PFSK-1 (cell line): ENCODE measurements at regions not wholly inside any gene's neighbourhood (a gene's known extent, or its start where the extent isn't known, plus 50 kb on each side); places are given as distances from the start of the nearest gene placed in this dataset.

Experiments used
- FOXP2 ChIP-seq: optimal IDR thresholded peaks from 2 replicates; pipeline ENCODE3; 2011; ENCODE audit warnings: borderline replicate concordance, control low read depth, inconsistent platforms; ENCODE audit not compliant: insufficient read depth; ENCODE audit errors: extremely low read length, extremely low read depth
- POLR2AphosphoS5 ChIP-seq: IDR thresholded peaks from 2 replicates; pipeline ENCODE4 v1.6.1; 2012; ENCODE audit warnings: low read depth, mild to moderate bottlenecking, control low read depth, low read length, moderate library complexity
- REST ChIP-seq, 2 experiments: IDR thresholded peaks; 2 replicates each; pipeline versions ENCODE4 v1.6.1 to v1.8.0; 2011 to 2012; ENCODE audit warnings: low read depth in 2 of 2, low read length in 2 of 2, control low read depth in 1 of 2, inconsistent platforms in 1 of 2, mild to moderate bottlenecking in 1 of 2, moderate library complexity in 1 of 2; ENCODE audit not compliant: insufficient read depth in 1 of 2
- SIN3A ChIP-seq: IDR thresholded peaks from 2 replicates; pipeline ENCODE4 v1.6.1; 2012; ENCODE audit warnings: mild to moderate bottlenecking, low read length, moderate library complexity, borderline replicate concordance; ENCODE audit not compliant: insufficient read depth
- TAF1 ChIP-seq: IDR thresholded peaks from 2 replicates; pipeline ENCODE4 v1.6.1; 2012; ENCODE audit warnings: low read length, control low read depth, borderline replicate concordance; ENCODE audit not compliant: insufficient read depth

GRCh38 chr9:2257248-2257929 is 242.2 kb downstream of the SMARCA2 start:
- TF ChIP-seq TAF1: no peak
- TF ChIP-seq POLR2AphosphoS5: no peak
- TF ChIP-seq FOXP2: no peak
- no peak for TF ChIP-seq SIN3A
- TF ChIP-seq REST (IDR thresholded peaks at IDR 0.05; ENCODE audit: insufficient read depth in 1 of 2, low read depth in 2 of 2, low read length in 2 of 2): no peak

DNA sequence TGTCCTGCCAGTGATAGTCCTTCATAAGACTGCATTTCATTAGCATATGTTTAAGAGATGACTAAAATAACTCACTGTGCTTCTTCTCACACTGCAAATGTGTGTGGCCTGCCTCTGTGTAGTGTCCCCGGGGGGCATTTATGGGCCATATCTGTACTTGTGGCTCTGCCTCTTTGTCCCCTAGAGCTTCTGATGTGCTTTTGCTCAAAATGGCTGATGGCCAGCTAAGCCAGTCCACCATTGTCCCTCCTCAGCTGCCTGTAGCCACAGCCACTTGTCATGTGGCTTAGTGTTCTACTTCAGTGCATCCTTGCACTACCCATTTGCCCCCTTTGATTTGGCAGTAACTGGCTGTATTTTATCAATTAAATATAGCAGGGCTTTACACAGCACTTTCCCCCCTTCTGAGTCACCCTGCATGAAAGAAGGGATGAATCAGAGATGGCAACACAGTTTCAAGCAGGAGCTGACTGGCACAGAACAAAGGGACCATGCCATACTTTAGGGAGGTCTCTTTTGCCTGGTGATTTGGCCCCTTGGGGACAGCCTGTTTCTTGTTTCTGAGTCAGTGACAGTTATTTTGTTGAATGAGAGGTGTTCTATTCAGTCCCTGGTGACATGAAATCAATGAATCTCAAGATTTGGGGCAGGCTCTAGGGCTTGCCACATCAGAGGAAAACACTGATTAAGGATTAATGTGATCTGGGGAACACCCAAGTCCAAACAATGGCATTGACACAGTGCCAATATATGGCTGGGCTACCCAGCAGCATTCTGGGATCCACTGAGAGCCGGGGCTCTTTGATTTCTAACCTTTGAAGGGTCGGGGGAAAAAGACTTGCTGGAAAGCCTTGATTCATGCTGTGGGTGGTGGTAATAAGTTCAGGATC is 245.5 kb downstream of the SMARCA2 start:
- TF ChIP-seq POLR2AphosphoS5: no peak
- TF ChIP-seq FOXP2: no peak
- no peak for TF ChIP-seq REST (IDR thresholded peaks at IDR 0.05; ENCODE audit: insufficient read depth in 1 of 2, low read depth in 2 of 2, low read length in 2 of 2)
- TF ChIP-seq SIN3A: no peak

DNA sequence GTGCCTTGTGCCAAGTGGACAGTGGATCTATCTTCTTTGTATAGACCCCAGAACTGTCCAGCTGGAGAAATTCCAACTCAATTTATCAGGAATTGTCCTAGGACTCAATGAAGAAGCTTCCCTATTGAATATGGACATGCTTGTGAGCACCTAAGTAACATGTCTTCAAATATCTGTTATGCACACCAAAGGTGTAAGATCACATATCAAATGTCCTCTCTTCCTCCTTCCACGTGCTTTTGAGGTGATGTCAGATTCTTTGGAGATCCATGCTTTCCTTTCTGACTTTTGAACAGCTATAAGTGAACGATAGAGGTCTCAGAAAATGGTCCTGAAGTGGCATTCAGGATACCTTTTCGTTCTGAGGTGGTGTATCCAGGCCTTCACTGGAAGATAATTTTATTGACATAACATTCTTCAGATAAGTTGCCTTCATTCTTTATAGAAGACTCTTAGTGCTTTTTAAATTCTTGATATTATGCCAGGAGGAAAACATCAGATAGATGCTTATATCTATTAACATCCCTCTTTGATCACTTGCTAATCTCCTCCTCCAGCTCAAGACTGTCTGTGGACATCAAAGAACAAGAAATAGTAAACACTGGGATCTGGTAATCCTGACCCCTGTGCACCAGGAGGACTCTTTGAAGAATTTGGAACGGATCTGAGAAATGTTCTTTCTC is 246.4 kb downstream of the SMARCA2 start:
- TF ChIP-seq REST (IDR thresholded peaks at IDR 0.05; ENCODE audit: insufficient read depth in 1 of 2, low read depth in 2 of 2, low read length in 2 of 2): no peak
- no peak for TF ChIP-seq POLR2AphosphoS5
- TF ChIP-seq FOXP2: no peak
- no peak for TF ChIP-seq TAF1
- TF ChIP-seq SIN3A: no peak

GRCh38 chr9:2262386-2263071 is 247.4 kb downstream of the SMARCA2 start:
- no peak for TF ChIP-seq POLR2AphosphoS5
- no peak for TF ChIP-seq SIN3A
- TF ChIP-seq REST (IDR thresholded peaks at IDR 0.05; ENCODE audit: insufficient read depth in 1 of 2, low read depth in 2 of 2, low read length in 2 of 2): no peak
- TF ChIP-seq FOXP2: no peak
- no peak for TF ChIP-seq TAF1
